PC-9 (cell line): ENCODE measurements at regions not wholly inside any gene's neighbourhood (a gene's known extent, or its start where the extent isn't known, plus 50 kb on each side); places are given as distances from the start of the nearest gene placed in this dataset.

Source experiments
- BruUV-seq: library from RNA; stranded (reverse); fragments of 400-500 nt; replicated peaks from 2 replicates; lab custom pipeline; 2021; lab: Mats Ljungman, UMichigan
- CTCF ChIA-PET: fragments of 300-600 bp; sonication (Branson Sonifier 250); formaldehyde crosslinking; loops from one replicate; lab custom pipeline; 2022; ENCODE audit warnings: antibody characterized with exemption; lab: Charles Lee
- POLR2A ChIA-PET: fragments of 300-600 bp; sonication (Branson Sonifier 250); formaldehyde crosslinking; loops from one replicate; lab custom pipeline; 2022; ENCODE audit warnings: antibody characterized with exemption; ENCODE audit not compliant: unreplicated experiment; lab: Charles Lee
- DNase-seq, 2 experiments: peaks; one replicate each; pipeline versions ENCODE4 v3.0.0 to v3.0.0-alpha.2; 2015 to 2022; ENCODE audit warnings: mixed read lengths in 1 of 2
- H2AFZ ChIP-seq: fragments of 200-600 bp; sonication (generic); 2 replicates; pipeline ENCODE4 v1.8.1; 2017; ENCODE audit warnings: antibody characterized with exemption
- H3F3A ChIP-seq: fragments of 200-600 bp; sonication (generic); 2 replicates; pipeline ENCODE4 v1.8.1; 2017; ENCODE audit warnings: antibody characterized with exemption, mild to moderate bottlenecking, low read depth; ENCODE audit not compliant: insufficient read depth
- H3K27ac ChIP-seq: fragments of 200-600 bp; sonication (generic); 2 replicates; pipeline ENCODE4 v1.6.1; 2016; ENCODE audit warnings: mixed run types
- H3K27me3 ChIP-seq: fragments of 200-600 bp; sonication (generic); 2 replicates; pipeline ENCODE4 v1.6.1; 2016; ENCODE audit warnings: low read depth, mixed run types; ENCODE audit not compliant: insufficient read depth
- H3K36me3 ChIP-seq: fragments of 200-600 bp; sonication (generic); 2 replicates; pipeline ENCODE4 v1.6.1; 2016; ENCODE audit warnings: low read depth, mixed run types
- H3K4me1 ChIP-seq: fragments of 200-600 bp; sonication (generic); replicated peaks from 2 replicates; pipeline ENCODE4 v1.6.1; 2016; ENCODE audit warnings: mixed run types; ENCODE audit not compliant: insufficient read depth
- H3K4me2 ChIP-seq: fragments of 200-600 bp; sonication (generic); 2 replicates; pipeline ENCODE4 v1.6.1; 2017; ENCODE audit warnings: mixed run types
- H3K4me3 ChIP-seq: fragments of 200-600 bp; sonication (generic); 2 replicates; pipeline ENCODE4 v1.6.1; 2016; ENCODE audit warnings: mixed run types
- H3K79me2 ChIP-seq: fragments of 200-600 bp; sonication (generic); 2 replicates; pipeline ENCODE4 v1.6.1; 2017; ENCODE audit warnings: low read depth, mixed run types
- H3K9me2 ChIP-seq: fragments of 200-600 bp; sonication (generic); 2 replicates; pipeline ENCODE4 v1.8.1; 2017; ENCODE audit warnings: mild to moderate bottlenecking; ENCODE audit not compliant: insufficient read depth
- H3K9me3 ChIP-seq: fragments of 200-600 bp; sonication (generic); 2 replicates; pipeline ENCODE4 v1.8.1; 2016; ENCODE audit warnings: low read depth; ENCODE audit not compliant: insufficient read depth
- H4K20me1 ChIP-seq: fragments of 200-600 bp; sonication (generic); 2 replicates; pipeline ENCODE4 v1.8.1; 2017; ENCODE audit not compliant: insufficient read depth
- CTCF ChIP-seq: fragments of 200-600 bp; sonication (generic); conservative IDR thresholded peaks from 2 replicates; pipeline ENCODE4 v1.6.1; 2017; ENCODE audit warnings: mixed run types, antibody characterized with exemption, mild to moderate bottlenecking, moderate library complexity
- EZH2 ChIP-seq: fragments of 200-600 bp; sonication (generic); IDR thresholded peaks from 2 replicates; pipeline ENCODE4 v1.8.0; 2017; ENCODE audit warnings: antibody characterized with exemption, low read depth
- intact Hi-C: fragments of 100-400 bp; cut with micrococcal nuclease; formaldehyde crosslinking; loops from one replicate; pipeline ENCODE4 v1.10.0; 2022; ENCODE audit not compliant: unreplicated experiment

- no peaks in the 10 kb centered on the region for H4K20me1 ChIP-seq
- H3K36me3 ChIP-seq, result no peaks in the 10 kb centered on the region
- H3K9me3 ChIP-seq, result no peaks in the 10 kb centered on the region
- H3K4me2 ChIP-seq, result no peak overlapping the region
- DNase-seq, result no peak
- H3K4me3 ChIP-seq, result no peak overlapping the region
- intact Hi-C loops, result loop anchor here (5.0 kb wide), 1 partner anchor 190 kb away; no protein-coding TSS in a partner anchor
- no peaks in the 10 kb centered on the region for H3K27me3 ChIP-seq
- H3K27ac ChIP-seq, result no peak overlapping the region
- ChIA-PET CTCF (no interaction called here), POLR2A (no interaction called here)
- BruUV-seq, result no TSS peak
- no peaks in the 10 kb centered on the region for H3K9me2 ChIP-seq
- no peaks in the 10 kb centered on the region for H3K79me2 ChIP-seq
- no peaks in the 10 kb centered on the region for H3F3A ChIP-seq
- TF ChIP-seq EZH2, result no peak
- TF ChIP-seq CTCF, result no peak
- no peaks in the 10 kb centered on the region for H3K4me1 ChIP-seq
- H2AFZ ChIP-seq, result no peak overlapping the region
Observed at GRCh38 chr13:33352526-33352925, 67.0 kb upstream of the STARD13 start.

- Histone ChIP-seq H3K4me2 (no peak overlapping the region), H4K20me1 (no peaks in the 10 kb centered on the region), H3F3A (no peaks in the 10 kb centered on the region), H3K27ac (no peak overlapping the region), H3K9me2 (no peaks in the 10 kb centered on the region), H3K4me1 (no peaks in the 10 kb centered on the region), H2AFZ (no peak overlapping the region), H3K4me3 (no peak overlapping the region), H3K9me3 (no peaks in the 10 kb centered on the region), H3K36me3 (no peaks in the 10 kb centered on the region), H3K27me3 (no peaks in the 10 kb centered on the region), H3K79me2 (no peaks in the 10 kb centered on the region)
- no peak for TF ChIP-seq CTCF
- TF ChIP-seq EZH2, result no peak
- intact Hi-C loops, result loop anchor here (5.0 kb wide), 1 partner anchor 189 kb away; no protein-coding TSS in a partner anchor
- POLR2A ChIA-PET, result no interaction called here
- BruUV-seq, result no TSS peak
- CTCF ChIA-PET, result no interaction called here
- DNase-seq, result no peak
Observed at GRCh38 chr13:33353210-33353609, 67.7 kb upstream of the STARD13 start.

- H3K27ac ChIP-seq, result no peak overlapping the region
- intact Hi-C loops, result loop anchor here (5.0 kb wide), 1 partner anchor 189 kb away; no protein-coding TSS in a partner anchor
- H3K4me3 ChIP-seq, result no peak overlapping the region
- POLR2A ChIA-PET, result no interaction called here
- H3K4me2 ChIP-seq, result no peak overlapping the region
- no peak overlapping the region for H2AFZ ChIP-seq
- H3F3A ChIP-seq, result no peaks in the 10 kb centered on the region
- no TSS peak for BruUV-seq
- no peaks in the 10 kb centered on the region for H3K36me3 ChIP-seq
- CTCF ChIA-PET, result no interaction called here
- DNase-seq, result no peak
- H3K9me3 ChIP-seq, result no peaks in the 10 kb centered on the region
- no peaks in the 10 kb centered on the region for H3K27me3 ChIP-seq
- H3K4me1 ChIP-seq, result no peaks in the 10 kb centered on the region
- H4K20me1 ChIP-seq, result no peaks in the 10 kb centered on the region
- TF ChIP-seq CTCF, result no peak
- no peaks in the 10 kb centered on the region for H3K9me2 ChIP-seq
- H3K79me2 ChIP-seq, result no peaks in the 10 kb centered on the region
Observed at GRCh38 chr13:33353646-33354045, 68.1 kb upstream of the STARD13 start.
